Testis (tissue), 2 donors: ENCODE measurements at regions not wholly inside any gene's neighbourhood (a gene's known extent, or its start where the extent isn't known, plus 50 kb on each side); places are given as distances from the start of the nearest gene placed in this dataset.

Source experiments
- DNase-seq: peaks from one replicate; pipeline ENCODE4 v3.0.0-alpha.2; 2019
- H3K27ac ChIP-seq, 2 donors: fragments of 200-600 bp; sonication (generic); one replicate each; pipeline ENCODE4 v1.5.1; 2019
- H3K27me3 ChIP-seq: fragments of 200-600 bp; sonication (generic); one replicate; pipeline ENCODE4 v1.5.1; 2019
- H3K36me3 ChIP-seq: fragments of 200-600 bp; sonication (generic); one replicate; pipeline ENCODE4 v1.5.1; 2017; ENCODE audit warnings: low read depth; ENCODE audit errors: missing control alignments
- H3K4me1 ChIP-seq: fragments of 200-600 bp; sonication (generic); one replicate; pipeline ENCODE4 v1.5.1; 2019
- H3K4me3 ChIP-seq, 2 donors: fragments of 200-600 bp; sonication (generic); one replicate each; pipeline ENCODE4 v1.5.1; 2017 to 2019
- H3K9me3 ChIP-seq: fragments of 200-600 bp; sonication (generic); one replicate; pipeline ENCODE4 v1.5.1; 2017
- POLR2A ChIP-seq: fragments of 450-650 bp; IDR thresholded peaks from one replicate; pipeline ENCODE4 v1.6.1; 2017; ENCODE audit warnings: antibody characterized with exemption, mild to moderate bottlenecking, moderate library complexity
- WGBS, 2 donors: methylation state at CpG; one replicate each; pipeline ENCODE4 v1.1.5; 2018; 5-methylcytosine and 5-hydroxymethylcytosine counted together
- intact Hi-C: fragments of 100-400 bp; cut with DNase I; formaldehyde crosslinking; loops from one replicate; pipeline ENCODE4 v1.15.1; 2023; ENCODE audit warnings: low total_unique reads
- TF ChIP-seq, protein P1 (sequence below), 3 experiments: fragments of 450-650 bp in 2 of 3; fragments of 200-600 bp in 1 of 3; sonication (generic) in 1 of 3; IDR thresholded peaks; one replicate each; pipeline ENCODE4 v1.5.1; 2016 to 2019; ENCODE audit warnings: antibody characterized with exemption in 3 of 3, mild to moderate bottlenecking in 2 of 3, moderate library complexity in 1 of 3

- Histone ChIP-seq H3K36me3 (no peaks in the 10 kb centered on the region), H3K27ac (no peak overlapping the region), H3K27me3 (no peaks in the 10 kb centered on the region), H3K4me1 (no peaks in the 10 kb centered on the region), H3K9me3 (no peaks in the 10 kb centered on the region), H3K4me3 (no peak overlapping the region)
- intact Hi-C loops: no loop called here
- WGBS, 2 donors: 60 to 71% methylated on average over 3 of the region's 3 CpGs
- no peak for DNase-seq
- no peak for TF ChIP-seq POLR2A
- TF ChIP-seq, protein P1, sequence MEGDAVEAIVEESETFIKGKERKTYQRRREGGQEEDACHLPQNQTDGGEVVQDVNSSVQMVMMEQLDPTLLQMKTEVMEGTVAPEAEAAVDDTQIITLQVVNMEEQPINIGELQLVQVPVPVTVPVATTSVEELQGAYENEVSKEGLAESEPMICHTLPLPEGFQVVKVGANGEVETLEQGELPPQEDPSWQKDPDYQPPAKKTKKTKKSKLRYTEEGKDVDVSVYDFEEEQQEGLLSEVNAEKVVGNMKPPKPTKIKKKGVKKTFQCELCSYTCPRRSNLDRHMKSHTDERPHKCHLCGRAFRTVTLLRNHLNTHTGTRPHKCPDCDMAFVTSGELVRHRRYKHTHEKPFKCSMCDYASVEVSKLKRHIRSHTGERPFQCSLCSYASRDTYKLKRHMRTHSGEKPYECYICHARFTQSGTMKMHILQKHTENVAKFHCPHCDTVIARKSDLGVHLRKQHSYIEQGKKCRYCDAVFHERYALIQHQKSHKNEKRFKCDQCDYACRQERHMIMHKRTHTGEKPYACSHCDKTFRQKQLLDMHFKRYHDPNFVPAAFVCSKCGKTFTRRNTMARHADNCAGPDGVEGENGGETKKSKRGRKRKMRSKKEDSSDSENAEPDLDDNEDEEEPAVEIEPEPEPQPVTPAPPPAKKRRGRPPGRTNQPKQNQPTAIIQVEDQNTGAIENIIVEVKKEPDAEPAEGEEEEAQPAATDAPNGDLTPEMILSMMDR (IDR thresholded peaks at IDR 0.05): no peak
Measured at GRCh38 chr15:47484059-47484458, 233.2 kb upstream of the SEMA6D start.

- intact Hi-C loops: no loop called here
Measured at GRCh38 chr15:47484997-47485396, 232.3 kb upstream of the SEMA6D start.

DNA sequence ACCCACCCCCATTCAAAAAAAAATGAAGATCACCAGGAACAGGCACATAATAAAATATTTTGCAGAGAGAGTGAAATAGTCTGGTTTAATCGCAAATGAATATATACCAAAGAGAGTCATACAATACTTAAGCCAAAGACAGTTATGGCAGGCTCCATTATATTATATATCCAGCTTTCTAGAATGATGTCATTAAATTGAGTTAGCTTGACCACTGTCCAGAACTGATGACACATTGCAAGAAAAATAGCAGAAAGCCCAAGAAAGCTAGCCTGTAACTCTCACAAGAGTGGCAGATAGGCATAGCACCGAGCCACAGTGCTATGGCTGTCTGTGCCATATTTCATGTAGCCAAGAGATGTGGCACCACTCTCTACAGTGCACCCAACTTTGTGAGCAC is 231.9 kb upstream of the SEMA6D start:
- Histone ChIP-seq H3K4me1 (no peaks in the 10 kb centered on the region), H3K27ac (no peak overlapping the region), H3K9me3 (no peaks in the 10 kb centered on the region), H3K36me3 (no peaks in the 10 kb centered on the region), H3K27me3 (no peaks in the 10 kb centered on the region), H3K4me3 (no peak overlapping the region)
- 91 to 100% methylated on average over 2 of the region's 2 CpGs for WGBS, 2 donors
- TF ChIP-seq, protein P1 (IDR thresholded peaks at IDR 0.05): no peak
- no peak for TF ChIP-seq POLR2A
- DNase-seq: no peak
- intact Hi-C loops: no loop called here

More at GRCh38 chr15:47484997-47485396, 232.3 kb upstream of the SEMA6D start:
- H3K9me3 ChIP-seq: no peaks in the 10 kb centered on the region
- no peaks in the 10 kb centered on the region for H3K36me3 ChIP-seq
- no peaks in the 10 kb centered on the region for H3K4me1 ChIP-seq
- 87 to 91% methylated on average over 2 of the region's 2 CpGs for WGBS, 2 donors
- TF ChIP-seq POLR2A: no peak
- TF ChIP-seq, protein P1 (IDR thresholded peaks at IDR 0.05): no peak
- H3K27me3 ChIP-seq: no peaks in the 10 kb centered on the region
- no peak for DNase-seq
- H3K27ac ChIP-seq: no peak overlapping the region
- H3K4me3 ChIP-seq: no peak overlapping the region

DNA sequence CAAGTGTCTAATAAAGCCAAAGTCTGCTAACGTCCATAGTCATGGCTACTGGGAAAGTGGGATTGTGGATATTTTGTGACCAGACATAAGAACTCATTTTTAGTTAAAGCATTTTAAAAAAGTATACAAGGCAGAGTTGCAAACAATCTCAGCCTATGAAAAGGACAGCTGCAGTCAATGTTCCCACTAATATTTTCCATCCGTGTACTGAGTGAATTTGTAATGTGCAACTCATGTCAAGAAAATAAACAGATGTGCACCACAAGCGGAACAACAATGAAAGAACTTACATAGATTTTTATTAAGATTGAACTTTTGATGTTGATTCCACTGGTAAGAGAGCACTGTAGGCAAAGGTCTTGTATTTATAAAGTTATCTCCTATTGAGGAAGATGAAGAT is 231.3 kb upstream of the SEMA6D start:
- 63 to 77% methylated on average over 3 of the region's 3 CpGs for whole genome bisulfite sequencing, 2 donors

DNA sequence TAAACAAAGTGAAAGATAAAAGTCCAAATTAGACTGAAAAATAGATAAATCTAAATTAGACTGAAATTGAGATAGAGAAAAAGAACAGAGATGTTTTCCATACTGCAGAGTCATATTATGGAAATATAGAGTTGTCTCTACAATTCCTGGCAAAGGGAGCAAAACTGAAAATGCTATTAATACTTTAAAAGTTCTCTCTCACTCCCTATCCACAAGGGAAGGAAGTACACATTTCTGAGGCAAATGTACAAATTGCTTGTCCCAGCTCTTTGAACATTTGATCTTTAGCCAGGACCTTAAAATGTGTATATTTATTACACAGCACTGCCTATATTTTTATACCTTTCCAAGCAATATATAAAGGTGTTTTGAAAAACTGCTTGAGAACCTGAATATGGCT is 225.1 kb upstream of the SEMA6D start:
- Histone ChIP-seq H3K4me1 (no peaks in the 10 kb centered on the region), H3K4me3 (no peak overlapping the region), H3K36me3 (no peaks in the 10 kb centered on the region), H3K27me3 (no peaks in the 10 kb centered on the region), H3K9me3 (no peaks in the 10 kb centered on the region), H3K27ac (no peak overlapping the region)
- DNase-seq: no peak
- no peak for TF ChIP-seq POLR2A
- TF ChIP-seq, protein P1 (IDR thresholded peaks at IDR 0.05): no peak
- intact Hi-C loops: no loop called here

More for the DNA sequence above, 231.3 kb upstream of the SEMA6D start:
- intact Hi-C loops: no loop called here
- Histone ChIP-seq H3K9me3 (no peaks in the 10 kb centered on the region), H3K4me3 (no peak overlapping the region), H3K27me3 (no peaks in the 10 kb centered on the region), H3K27ac (no peak overlapping the region), H3K4me1 (no peaks in the 10 kb centered on the region), H3K36me3 (no peaks in the 10 kb centered on the region)
- no peak for DNase-seq
- TF ChIP-seq, protein P1 (IDR thresholded peaks at IDR 0.05): no peak
- no peak for TF ChIP-seq POLR2A
